Adrenal gland (tissue), 5 donors: ENCODE measurements at regions not wholly inside any gene's neighbourhood (a gene's known extent, or its start where the extent isn't known, plus 50 kb on each side); places are given as distances from the start of the nearest gene placed in this dataset.

Source experiments
- CTCF ChIP-seq, 6 experiments: fragments of 450-650 bp in 4 of 6; fragments of 200-600 bp in 2 of 6; sonication (generic) in 1 of 6; IDR thresholded peaks; 1 replicate in 5 of 6; 2 replicates in 1 of 6; pipeline versions ENCODE4 v1.5.1 to v1.8.0; 2016 to 2021; ENCODE audit warnings: antibody characterized with exemption in 6 of 6, mild to moderate bottlenecking in 2 of 6, moderate library complexity in 1 of 6
- POLR2A ChIP-seq, 2 donors: fragments of 450-650 bp; IDR thresholded peaks; one replicate each; pipeline ENCODE4 v1.6.1; 2017; ENCODE audit warnings: antibody characterized with exemption in 2 of 2, mild to moderate bottlenecking in 2 of 2, moderate library complexity in 1 of 2
- donor health status: DM: no; HTN: no; CAD: no.

DNA sequence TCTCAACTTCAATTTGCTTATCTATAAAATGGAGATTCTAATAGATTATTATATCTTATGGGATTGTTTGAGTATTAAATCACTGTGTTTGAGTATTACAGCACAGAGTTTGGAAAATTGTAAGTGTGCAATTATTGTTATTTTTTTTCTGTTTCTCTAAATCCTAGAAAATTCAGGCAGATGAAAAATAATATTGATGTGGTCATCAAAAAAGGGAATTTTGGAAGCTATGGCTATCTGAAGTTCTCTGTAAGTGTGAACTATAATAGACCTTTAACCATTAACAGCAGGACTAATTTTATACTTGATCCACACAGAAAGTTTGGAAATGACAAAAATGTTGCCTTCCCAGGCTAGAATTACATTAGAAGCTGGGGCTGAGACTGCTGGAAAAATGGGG, 393.2 kb downstream of the SUCLG1 start:
- no peak for TF ChIP-seq CTCF (IDR thresholded peaks at IDR 0.05)
- TF ChIP-seq POLR2A (IDR thresholded peaks at IDR 0.05) = no peak
